IMR-90 (cell line): ENCODE measurements at regions not wholly inside any gene's neighbourhood (a gene's known extent, or its start where the extent isn't known, plus 50 kb on each side); places are given as distances from the start of the nearest gene placed in this dataset.

Experiments used
- BHLHE40 ChIP-seq: fragments of 150-350 bp; IDR thresholded peaks from 2 replicates; pipeline ENCODE4 v1.6.1; 2016; ENCODE audit warnings: mild to moderate bottlenecking, low read depth, low read length
- CEBPB ChIP-seq: IDR thresholded peaks from 2 replicates; pipeline ENCODE4 v1.6.1; 2012; ENCODE audit warnings: low read depth, low read length, improper control_type of control experiment
- CTCF ChIP-seq: conservative IDR thresholded peaks from 2 replicates; pipeline ENCODE4 v1.5.1; 2012; ENCODE audit warnings: mild to moderate bottlenecking, low read depth, low read length, improper control_type of control experiment
- ELK1 ChIP-seq: fragments of 150-350 bp; IDR thresholded peaks from 2 replicates; pipeline ENCODE4 v1.6.1; 2016; ENCODE audit warnings: low read depth, mild to moderate bottlenecking, low read length, moderate library complexity, borderline replicate concordance
- FOS ChIP-seq: fragments of 150-350 bp; IDR thresholded peaks from 2 replicates; pipeline ENCODE4 v1.6.1; 2016; ENCODE audit warnings: low read depth, low read length
- MAFK ChIP-seq: IDR thresholded peaks from 2 replicates; pipeline ENCODE4 v1.6.1; 2012; ENCODE audit warnings: low read depth, low read length, improper control_type of control experiment
- MAZ ChIP-seq: IDR thresholded peaks from 2 replicates; pipeline ENCODE4 v1.6.1; 2012; ENCODE audit warnings: low read depth, mild to moderate bottlenecking, low read length, improper control_type of control experiment, moderate library complexity, borderline replicate concordance
- MXI1 ChIP-seq: IDR thresholded peaks from 2 replicates; pipeline ENCODE4 v1.6.1; 2012; ENCODE audit warnings: low read depth, mild to moderate bottlenecking, low read length, moderate library complexity, borderline replicate concordance
- POLR2A ChIP-seq: IDR thresholded peaks from 2 replicates; pipeline ENCODE4 v1.6.1; 2012; ENCODE audit warnings: mild to moderate bottlenecking, low read depth, low read length
- RAD21 ChIP-seq: IDR thresholded peaks from 2 replicates; pipeline ENCODE4 v1.6.1; 2012; ENCODE audit warnings: low read length, improper control_type of control experiment
- RCOR1 ChIP-seq: IDR thresholded peaks from 2 replicates; pipeline ENCODE4 v1.6.1; 2012; ENCODE audit warnings: mild to moderate bottlenecking, low read length, improper control_type of control experiment; ENCODE audit not compliant: insufficient replicate concordance
- RFX5 ChIP-seq: IDR thresholded peaks from 2 replicates; pipeline ENCODE4 v1.8.0; 2012; ENCODE audit warnings: low read depth, mild to moderate bottlenecking, low read length, moderate library complexity
- USF2 ChIP-seq: fragments of 150-350 bp; IDR thresholded peaks from 2 replicates; pipeline ENCODE4 v1.6.1; 2017; ENCODE audit warnings: mild to moderate bottlenecking, antibody characterized with exemption, low read length, low read depth

- TF ChIP-seq CTCF, result no peak
- TF ChIP-seq USF2, result no peak
- TF ChIP-seq ELK1, result no peak
- TF ChIP-seq POLR2A, result no peak
- TF ChIP-seq RAD21, result no peak
- TF ChIP-seq MXI1, result no peak
- no peak for TF ChIP-seq FOS
- no peak for TF ChIP-seq RCOR1
- no peak for TF ChIP-seq BHLHE40
- TF ChIP-seq RFX5, result no peak
- TF ChIP-seq CEBPB, result no peak
- no peak for TF ChIP-seq MAFK
- no peak for TF ChIP-seq MAZ
Observed at GRCh38 chr3:176328666-176329065, 868.6 kb downstream of the TBL1XR1 start.
